Neural cell (in vitro differentiated cells): ENCODE measurements at regions not wholly inside any gene's neighbourhood (a gene's known extent, or its start where the extent isn't known, plus 50 kb on each side); places are given as distances from the start of the nearest gene placed in this dataset.
"Not testable (repeated sequence)": the region's sequence is repeated elsewhere in the genome, so short reads cannot be mapped to it uniquely, and the experiment has no call there.

Experiments
- EP300 ChIP-seq: fragments of 450-650 bp; conservative IDR thresholded peaks from 2 replicates; pipeline ENCODE4 v1.6.1; 2014; ENCODE audit warnings: antibody characterized with exemption, mild to moderate bottlenecking, moderate library complexity; ENCODE audit not compliant: poor library complexity, severe bottlenecking
- EZH2 ChIP-seq: fragments of 200-600, 300-800 bp; shearing (Covaris generic), sonication (generic); IDR thresholded peaks from 2 replicates; pipeline ENCODE4 v1.6.1; 2014; ENCODE audit warnings: antibody characterized with exemption, low read length, borderline replicate concordance, mild to moderate bottlenecking; ENCODE audit not compliant: insufficient read depth, poor library complexity, severe bottlenecking
- MXI1 ChIP-seq: fragments of 450-650 bp; conservative IDR thresholded peaks from 2 replicates; pipeline ENCODE4 v1.6.1; 2014; ENCODE audit warnings: antibody characterized with exemption, mild to moderate bottlenecking; ENCODE audit not compliant: poor library complexity, severe bottlenecking
- POLR2AphosphoS5 ChIP-seq: IDR thresholded peaks from 2 replicates; pipeline ENCODE4 v1.6.1; 2012
- RAD21 ChIP-seq: fragments of 450-650 bp; conservative IDR thresholded peaks from 2 replicates; pipeline ENCODE4 v1.6.1; 2014; ENCODE audit warnings: antibody characterized with exemption, mild to moderate bottlenecking, moderate library complexity
- TAF1 ChIP-seq: IDR thresholded peaks from 2 replicates; pipeline ENCODE4 v1.6.1; 2012; ENCODE audit warnings: low read depth
- TF ChIP-seq, protein P1 (sequence below): fragments of 450-650 bp; IDR thresholded peaks from 2 replicates; pipeline ENCODE4 v1.5.1; 2014; ENCODE audit warnings: antibody characterized with exemption, mild to moderate bottlenecking, moderate library complexity; ENCODE audit not compliant: poor library complexity, severe bottlenecking
- TF ChIP-seq, protein P2 (sequence below): IDR thresholded peaks from 2 replicates; pipeline ENCODE4 v1.6.1; 2012; ENCODE audit warnings: borderline replicate concordance

DNA sequence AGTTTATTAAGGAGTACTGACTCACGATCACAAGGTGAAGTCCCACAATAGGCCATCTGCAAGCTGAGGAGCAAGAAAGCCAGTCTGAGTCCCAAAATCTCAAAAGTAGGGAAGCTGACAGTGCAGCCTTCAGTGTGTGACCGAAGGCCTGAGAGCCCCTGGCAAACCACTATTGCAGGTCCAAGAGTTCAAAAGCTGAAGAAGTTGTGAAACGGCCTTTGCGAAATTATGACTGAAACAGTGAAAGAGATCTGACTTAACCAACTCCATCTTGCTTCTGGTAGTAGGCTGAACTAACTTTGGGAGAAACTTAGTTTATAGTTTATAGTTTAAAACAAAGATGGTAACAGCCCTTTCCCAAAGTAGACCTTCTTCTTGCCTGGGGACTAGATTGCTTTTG, 471.6 kb downstream of the FRK start:
- TF ChIP-seq, protein P1, sequence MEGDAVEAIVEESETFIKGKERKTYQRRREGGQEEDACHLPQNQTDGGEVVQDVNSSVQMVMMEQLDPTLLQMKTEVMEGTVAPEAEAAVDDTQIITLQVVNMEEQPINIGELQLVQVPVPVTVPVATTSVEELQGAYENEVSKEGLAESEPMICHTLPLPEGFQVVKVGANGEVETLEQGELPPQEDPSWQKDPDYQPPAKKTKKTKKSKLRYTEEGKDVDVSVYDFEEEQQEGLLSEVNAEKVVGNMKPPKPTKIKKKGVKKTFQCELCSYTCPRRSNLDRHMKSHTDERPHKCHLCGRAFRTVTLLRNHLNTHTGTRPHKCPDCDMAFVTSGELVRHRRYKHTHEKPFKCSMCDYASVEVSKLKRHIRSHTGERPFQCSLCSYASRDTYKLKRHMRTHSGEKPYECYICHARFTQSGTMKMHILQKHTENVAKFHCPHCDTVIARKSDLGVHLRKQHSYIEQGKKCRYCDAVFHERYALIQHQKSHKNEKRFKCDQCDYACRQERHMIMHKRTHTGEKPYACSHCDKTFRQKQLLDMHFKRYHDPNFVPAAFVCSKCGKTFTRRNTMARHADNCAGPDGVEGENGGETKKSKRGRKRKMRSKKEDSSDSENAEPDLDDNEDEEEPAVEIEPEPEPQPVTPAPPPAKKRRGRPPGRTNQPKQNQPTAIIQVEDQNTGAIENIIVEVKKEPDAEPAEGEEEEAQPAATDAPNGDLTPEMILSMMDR, result not testable (repeated sequence)
- TF ChIP-seq EZH2, TAF1, POLR2AphosphoS5, RAD21, MXI1, EP300: not testable (repeated sequence)
- TF ChIP-seq, protein P2, sequence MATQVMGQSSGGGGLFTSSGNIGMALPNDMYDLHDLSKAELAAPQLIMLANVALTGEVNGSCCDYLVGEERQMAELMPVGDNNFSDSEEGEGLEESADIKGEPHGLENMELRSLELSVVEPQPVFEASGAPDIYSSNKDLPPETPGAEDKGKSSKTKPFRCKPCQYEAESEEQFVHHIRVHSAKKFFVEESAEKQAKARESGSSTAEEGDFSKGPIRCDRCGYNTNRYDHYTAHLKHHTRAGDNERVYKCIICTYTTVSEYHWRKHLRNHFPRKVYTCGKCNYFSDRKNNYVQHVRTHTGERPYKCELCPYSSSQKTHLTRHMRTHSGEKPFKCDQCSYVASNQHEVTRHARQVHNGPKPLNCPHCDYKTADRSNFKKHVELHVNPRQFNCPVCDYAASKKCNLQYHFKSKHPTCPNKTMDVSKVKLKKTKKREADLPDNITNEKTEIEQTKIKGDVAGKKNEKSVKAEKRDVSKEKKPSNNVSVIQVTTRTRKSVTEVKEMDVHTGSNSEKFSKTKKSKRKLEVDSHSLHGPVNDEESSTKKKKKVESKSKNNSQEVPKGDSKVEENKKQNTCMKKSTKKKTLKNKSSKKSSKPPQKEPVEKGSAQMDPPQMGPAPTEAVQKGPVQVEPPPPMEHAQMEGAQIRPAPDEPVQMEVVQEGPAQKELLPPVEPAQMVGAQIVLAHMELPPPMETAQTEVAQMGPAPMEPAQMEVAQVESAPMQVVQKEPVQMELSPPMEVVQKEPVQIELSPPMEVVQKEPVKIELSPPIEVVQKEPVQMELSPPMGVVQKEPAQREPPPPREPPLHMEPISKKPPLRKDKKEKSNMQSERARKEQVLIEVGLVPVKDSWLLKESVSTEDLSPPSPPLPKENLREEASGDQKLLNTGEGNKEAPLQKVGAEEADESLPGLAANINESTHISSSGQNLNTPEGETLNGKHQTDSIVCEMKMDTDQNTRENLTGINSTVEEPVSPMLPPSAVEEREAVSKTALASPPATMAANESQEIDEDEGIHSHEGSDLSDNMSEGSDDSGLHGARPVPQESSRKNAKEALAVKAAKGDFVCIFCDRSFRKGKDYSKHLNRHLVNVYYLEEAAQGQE, result not testable (repeated sequence)
